ENCODE measurements at regions not wholly inside any gene's neighbourhood (a gene's known extent, or its start where the extent isn't known, plus 50 kb on each side); places are given as distances from the start of the nearest gene placed in this dataset.

DNA sequence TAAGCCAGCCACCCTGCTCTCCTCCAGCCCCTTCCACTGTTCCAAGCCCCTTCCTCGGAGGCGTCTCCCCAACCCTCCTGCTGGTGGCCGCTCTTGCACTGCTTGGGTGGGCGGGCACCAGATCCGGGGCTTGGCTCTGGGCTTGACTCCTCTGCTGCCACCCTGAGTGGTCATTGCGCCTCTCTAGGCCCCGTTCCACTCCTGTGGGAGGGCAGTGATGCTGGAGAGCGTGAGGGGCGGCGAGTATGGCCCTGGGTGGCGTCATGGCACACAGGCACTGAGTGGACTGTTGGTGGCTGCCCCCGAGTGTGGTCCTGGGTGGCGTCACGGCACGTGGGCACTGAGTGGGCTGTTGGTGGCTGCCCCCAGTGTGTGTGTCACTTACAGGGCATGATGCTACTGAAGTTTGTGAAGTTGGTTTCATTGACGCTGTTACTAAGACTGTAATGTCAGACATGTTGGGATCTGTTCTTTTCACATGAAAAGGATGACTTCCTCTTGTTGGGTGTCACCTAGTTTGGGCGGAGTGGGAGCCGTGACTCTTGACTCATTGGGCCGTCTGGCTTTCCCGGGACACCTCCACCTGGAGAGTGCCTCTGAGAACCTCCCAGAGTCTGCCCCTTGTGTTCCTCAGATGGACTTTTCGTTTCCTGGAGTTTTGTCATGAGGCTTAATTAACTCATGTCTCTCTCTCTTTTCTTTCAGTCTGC is 55.9 kb upstream of the HGFAC start:
- TF ChIP-seq POLR2AphosphoS5 (IDR thresholded peaks at IDR 0.05; ENCODE audit: low read depth, low read length) (no peak), RAD21 (IDR thresholded peaks at IDR 0.05; ENCODE audit: low read length) (no peak), CTCF (IDR thresholded peaks at IDR 0.05) (no peak)

Measured in SK-N-SH (cell line).